Epithelial cell of proximal tubule (primary cell): ENCODE measurements at regions not wholly inside any gene's neighbourhood (a gene's known extent, or its start where the extent isn't known, plus 50 kb on each side); places are given as distances from the start of the nearest gene placed in this dataset.

ENCODE experiments used
- DNase-seq: peaks from one replicate; pipeline ENCODE4 v3.0.0-alpha.2; 2011; ENCODE audit warnings: low read depth
- H3K4me3 ChIP-seq: 2 replicates; pipeline ENCODE4 v1.5.1; 2011; ENCODE audit warnings: low read depth, mild to moderate bottlenecking, low read length
- TF ChIP-seq, protein P1 (sequence below): conservative IDR thresholded peaks from 2 replicates; pipeline ENCODE4 v1.5.1; 2012; ENCODE audit warnings: low read depth, mild to moderate bottlenecking, low read length

DNA sequence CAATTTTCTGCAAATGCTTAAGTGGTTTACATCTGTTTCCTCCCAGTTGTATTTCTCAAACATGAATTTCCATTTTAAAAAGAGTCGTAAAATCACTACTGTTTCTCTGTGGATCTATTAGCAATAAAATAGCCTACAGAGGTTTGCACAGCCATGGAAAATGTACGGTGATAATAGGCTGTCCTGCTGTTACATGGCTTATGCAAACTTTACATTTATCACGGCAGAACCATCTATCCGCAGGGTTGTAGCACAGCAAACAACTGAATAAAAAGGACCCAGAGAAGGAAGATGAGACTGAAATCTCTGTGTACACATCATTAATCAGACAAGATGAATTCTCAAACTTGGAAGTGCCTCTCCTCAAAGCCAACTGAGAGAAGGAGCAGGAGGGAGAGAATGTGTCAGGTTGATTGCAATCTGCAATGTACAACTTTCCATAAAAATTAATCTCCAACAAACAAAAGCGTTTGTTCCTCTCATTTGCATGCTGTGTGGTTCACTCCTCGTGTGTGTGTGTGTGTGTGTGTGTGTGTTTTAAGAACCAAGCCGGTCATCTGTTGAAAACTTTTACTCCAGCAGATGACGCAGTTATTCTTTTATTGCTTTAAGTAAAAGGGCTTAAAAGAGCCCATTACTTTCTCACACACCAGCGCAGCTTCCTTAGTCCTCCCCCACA lies 279.3 kb downstream of the SKAP2 start:
- no peak for DNase-seq
- H3K4me3 ChIP-seq, result no peak overlapping the region
- TF ChIP-seq, protein P1, sequence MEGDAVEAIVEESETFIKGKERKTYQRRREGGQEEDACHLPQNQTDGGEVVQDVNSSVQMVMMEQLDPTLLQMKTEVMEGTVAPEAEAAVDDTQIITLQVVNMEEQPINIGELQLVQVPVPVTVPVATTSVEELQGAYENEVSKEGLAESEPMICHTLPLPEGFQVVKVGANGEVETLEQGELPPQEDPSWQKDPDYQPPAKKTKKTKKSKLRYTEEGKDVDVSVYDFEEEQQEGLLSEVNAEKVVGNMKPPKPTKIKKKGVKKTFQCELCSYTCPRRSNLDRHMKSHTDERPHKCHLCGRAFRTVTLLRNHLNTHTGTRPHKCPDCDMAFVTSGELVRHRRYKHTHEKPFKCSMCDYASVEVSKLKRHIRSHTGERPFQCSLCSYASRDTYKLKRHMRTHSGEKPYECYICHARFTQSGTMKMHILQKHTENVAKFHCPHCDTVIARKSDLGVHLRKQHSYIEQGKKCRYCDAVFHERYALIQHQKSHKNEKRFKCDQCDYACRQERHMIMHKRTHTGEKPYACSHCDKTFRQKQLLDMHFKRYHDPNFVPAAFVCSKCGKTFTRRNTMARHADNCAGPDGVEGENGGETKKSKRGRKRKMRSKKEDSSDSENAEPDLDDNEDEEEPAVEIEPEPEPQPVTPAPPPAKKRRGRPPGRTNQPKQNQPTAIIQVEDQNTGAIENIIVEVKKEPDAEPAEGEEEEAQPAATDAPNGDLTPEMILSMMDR, result peak; percentile 16

DNA sequence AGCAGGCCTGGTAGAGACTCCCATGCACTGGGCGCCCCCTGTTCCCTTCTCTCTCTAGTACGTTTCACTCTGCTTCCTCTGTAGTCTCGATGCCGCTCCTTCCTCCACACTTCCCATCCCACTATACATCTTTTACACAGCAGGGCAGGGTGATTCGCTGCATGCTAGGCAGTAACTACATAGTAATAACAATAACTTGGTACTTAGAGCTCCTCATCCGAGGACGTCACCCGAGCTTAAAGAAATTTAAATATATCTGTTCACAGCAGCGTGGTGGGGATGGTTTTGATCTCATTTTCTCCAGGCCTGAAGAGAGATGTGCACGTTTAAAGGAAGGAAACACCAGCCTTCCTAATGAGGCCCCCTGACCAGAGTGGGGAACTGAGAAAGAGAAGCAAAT lies 276.9 kb downstream of the SKAP2 start:
- TF ChIP-seq, protein P1, result no peak
- no peak overlapping the region for H3K4me3 ChIP-seq
- DNase-seq, result no peak

DNA sequence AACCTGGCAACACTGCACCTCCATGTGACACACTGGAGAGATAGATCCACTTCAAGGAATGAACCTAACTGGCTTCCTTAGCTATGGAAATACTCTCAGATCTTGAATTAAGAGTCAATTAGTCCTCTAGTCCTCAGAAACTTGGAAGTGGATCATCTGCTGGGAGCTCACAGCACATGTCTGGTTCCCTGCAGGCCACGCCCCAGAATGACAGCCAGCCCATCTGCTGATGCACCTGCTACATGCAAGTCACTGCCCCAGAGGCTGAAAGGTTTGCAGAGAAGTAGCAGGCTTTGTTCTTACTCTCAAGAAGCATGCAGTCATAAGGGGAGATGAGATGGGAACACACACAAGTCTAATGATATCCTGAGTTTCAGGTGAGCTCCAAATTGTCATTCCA lies 275.9 kb downstream of the SKAP2 start:
- no peak for DNase-seq
- no peak overlapping the region for H3K4me3 ChIP-seq
- TF ChIP-seq, protein P1, result no peak

DNA sequence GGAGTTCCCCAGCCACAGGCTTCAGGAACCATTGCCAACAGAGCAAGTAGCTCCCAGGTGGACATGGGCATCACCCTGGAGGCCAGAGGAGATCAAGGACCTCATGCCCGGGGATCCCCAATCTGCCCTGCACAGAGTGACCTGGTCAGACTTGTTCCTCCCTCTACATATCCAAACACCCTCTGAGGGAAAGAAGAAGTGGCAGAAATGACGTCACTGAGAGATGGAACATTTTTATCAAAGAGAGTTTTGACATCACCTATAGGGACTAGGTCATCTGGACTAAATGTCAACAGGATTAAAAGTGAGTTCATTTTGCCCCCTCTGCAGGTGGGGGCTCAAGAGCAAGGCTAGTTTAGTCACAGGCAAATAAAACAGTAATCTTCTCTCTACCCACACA lies 273.7 kb downstream of the SKAP2 start:
- no peak overlapping the region for H3K4me3 ChIP-seq
- no peak for DNase-seq
- TF ChIP-seq, protein P1, result no peak

DNA sequence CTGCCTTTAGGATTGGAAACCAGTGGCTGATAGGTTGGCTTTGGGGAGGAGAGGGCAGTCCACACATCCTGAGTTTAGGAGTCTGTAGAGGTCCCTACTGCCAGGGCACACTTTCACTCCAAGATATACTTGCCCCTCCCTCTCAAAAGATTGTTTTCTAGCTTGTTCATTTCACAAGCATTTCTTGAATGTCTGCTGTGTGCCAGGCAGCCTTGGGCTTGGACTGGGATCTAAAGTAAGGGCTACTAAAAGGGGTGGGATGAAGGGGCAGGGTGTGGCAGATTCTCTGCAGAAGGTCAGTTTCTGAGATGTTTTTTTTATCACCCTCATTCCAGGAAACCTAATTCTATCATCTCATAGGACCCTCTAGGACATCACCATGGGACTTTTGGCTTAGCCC lies 272.4 kb downstream of the SKAP2 start:
- no peak for DNase-seq
- no peak overlapping the region for H3K4me3 ChIP-seq
- TF ChIP-seq, protein P1, result no peak

DNA sequence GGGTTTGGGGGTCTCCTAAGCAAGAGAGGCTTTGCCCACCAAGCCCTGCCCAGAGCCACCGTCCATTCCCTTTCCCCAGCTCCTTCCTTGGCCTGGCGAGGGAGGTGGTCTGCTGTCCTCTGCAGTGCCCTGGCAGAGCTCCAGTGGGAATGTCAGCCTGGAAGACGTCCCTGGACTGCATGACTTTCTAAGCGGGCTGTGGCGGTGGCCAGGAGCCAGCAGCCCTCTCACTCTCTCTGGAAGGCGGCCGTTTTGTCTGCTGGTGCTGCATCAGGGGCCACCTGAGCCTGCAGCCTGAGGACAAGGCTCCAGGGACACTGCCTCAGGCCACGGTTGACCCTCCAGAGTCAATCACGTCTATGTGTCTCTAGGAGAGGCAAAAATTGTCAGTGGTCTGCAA lies 271.0 kb downstream of the SKAP2 start:
- no peak for DNase-seq
- no peak overlapping the region for H3K4me3 ChIP-seq
- TF ChIP-seq, protein P1, result no peak

DNA sequence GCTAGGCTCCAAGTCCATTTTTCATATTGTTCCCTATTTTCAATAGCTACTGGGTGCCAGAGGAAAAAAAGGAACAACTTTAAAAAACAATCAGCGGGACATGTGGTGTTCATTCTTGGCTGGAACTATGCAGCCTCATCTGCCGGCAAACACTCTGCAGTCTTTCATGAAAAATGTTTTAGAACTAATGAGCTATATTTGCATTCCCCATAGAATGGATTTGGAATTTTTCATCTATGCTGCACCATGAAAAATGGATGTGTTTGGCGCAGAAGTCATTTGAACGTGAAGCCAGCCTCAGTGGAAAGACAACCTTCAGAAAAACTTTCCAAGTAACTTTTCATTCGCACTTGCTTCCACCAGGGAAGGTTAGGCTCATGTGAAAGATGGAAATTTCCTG lies 270.5 kb downstream of the SKAP2 start:
- no peak overlapping the region for H3K4me3 ChIP-seq
- TF ChIP-seq, protein P1, result no peak
- DNase-seq, result no peak
